ENCODE measurements at regions not wholly inside any gene's neighbourhood (a gene's known extent, or its start where the extent isn't known, plus 50 kb on each side); places are given as distances from the start of the nearest gene placed in this dataset.

- Histone ChIP-seq H3K27me3 (no peaks in the 10 kb centered on the region), H3K9me3 (ENCODE audit: low read depth) (no peaks in the 10 kb centered on the region), H3K9ac (no peak overlapping the region), H3K4me3 (no peak overlapping the region), H3K4me1 (no peaks in the 10 kb centered on the region), H3K27ac (no peak overlapping the region), H4K20me1 (ENCODE audit: low read depth) (no peaks in the 10 kb centered on the region), H3F3A (ENCODE audit: low read depth) (no peaks in the 10 kb centered on the region), H3K4me2 (no peak overlapping the region), H3K79me2 (ENCODE audit: low read depth) (no peaks in the 10 kb centered on the region), H3K36me3 (no peaks in the 10 kb centered on the region), H2AFZ (replicated peaks) (no peak overlapping the region)
- H3K4me3 Mint-ChIP-seq = no peak overlapping the region
- H3K36me3 Mint-ChIP-seq = no peaks in the 10 kb centered on the region
- H3K27me3 Mint-ChIP-seq (ENCODE audit: insufficient read depth, low read depth) = no peaks in the 10 kb centered on the region
- no peak for DNase-seq (ENCODE audit: low spot score)
- H3K9me3 Mint-ChIP-seq = no peaks in the 10 kb centered on the region
- TF ChIP-seq EZH2 (IDR thresholded peaks at IDR 0.05) = no peak
- TF ChIP-seq EZH2phosphoT487 (IDR thresholded peaks at IDR 0.05) = no peak
- TF ChIP-seq, protein P1, sequence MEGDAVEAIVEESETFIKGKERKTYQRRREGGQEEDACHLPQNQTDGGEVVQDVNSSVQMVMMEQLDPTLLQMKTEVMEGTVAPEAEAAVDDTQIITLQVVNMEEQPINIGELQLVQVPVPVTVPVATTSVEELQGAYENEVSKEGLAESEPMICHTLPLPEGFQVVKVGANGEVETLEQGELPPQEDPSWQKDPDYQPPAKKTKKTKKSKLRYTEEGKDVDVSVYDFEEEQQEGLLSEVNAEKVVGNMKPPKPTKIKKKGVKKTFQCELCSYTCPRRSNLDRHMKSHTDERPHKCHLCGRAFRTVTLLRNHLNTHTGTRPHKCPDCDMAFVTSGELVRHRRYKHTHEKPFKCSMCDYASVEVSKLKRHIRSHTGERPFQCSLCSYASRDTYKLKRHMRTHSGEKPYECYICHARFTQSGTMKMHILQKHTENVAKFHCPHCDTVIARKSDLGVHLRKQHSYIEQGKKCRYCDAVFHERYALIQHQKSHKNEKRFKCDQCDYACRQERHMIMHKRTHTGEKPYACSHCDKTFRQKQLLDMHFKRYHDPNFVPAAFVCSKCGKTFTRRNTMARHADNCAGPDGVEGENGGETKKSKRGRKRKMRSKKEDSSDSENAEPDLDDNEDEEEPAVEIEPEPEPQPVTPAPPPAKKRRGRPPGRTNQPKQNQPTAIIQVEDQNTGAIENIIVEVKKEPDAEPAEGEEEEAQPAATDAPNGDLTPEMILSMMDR (IDR thresholded peaks at IDR 0.05) = no peak
- no peaks in the 10 kb centered on the region for H3K4me1 Mint-ChIP-seq
- no peak overlapping the region for H3K27ac Mint-ChIP-seq
These were observed 744.6 kb upstream of the POU3F3 start for GRCh38 chr2:104109356-104109755.

DNA sequence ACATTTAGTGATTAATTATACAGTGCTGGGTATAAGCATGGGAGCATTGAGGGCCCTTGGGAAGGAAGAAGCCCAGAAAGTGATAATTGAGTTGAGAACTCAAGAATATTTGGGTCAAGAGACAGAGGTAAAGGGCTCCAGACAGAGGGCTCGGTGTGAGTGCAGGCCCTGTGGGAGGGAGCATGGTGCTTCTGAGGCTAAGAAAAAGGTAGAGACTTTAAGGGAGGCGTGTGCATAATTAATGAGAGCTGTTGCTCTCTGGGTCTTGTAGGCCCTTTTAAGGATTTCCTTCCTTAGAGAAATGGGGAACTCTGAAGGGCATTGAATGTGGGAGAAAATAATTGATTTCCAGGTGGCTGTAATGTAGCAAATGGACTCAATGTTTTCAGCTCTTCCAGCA is 735.0 kb upstream of the POU3F3 start:
- Histone ChIP-seq H3K27ac (no peak overlapping the region), H3K27me3 (no peaks in the 10 kb centered on the region), H3K4me1 (no peaks in the 10 kb centered on the region), H3K4me3 (no peak overlapping the region), H2AFZ (replicated peaks) (peak overlapping the region; percentile 87), H3K9ac (no peak overlapping the region), H3K36me3 (peaks cover 5% of the 10 kb centered on the region), H3K9me3 (ENCODE audit: low read depth) (no peaks in the 10 kb centered on the region), H3F3A (ENCODE audit: low read depth) (no peaks in the 10 kb centered on the region), H3K79me2 (ENCODE audit: low read depth) (no peaks in the 10 kb centered on the region), H3K4me2 (no peak overlapping the region), H4K20me1 (ENCODE audit: low read depth) (no peaks in the 10 kb centered on the region)
- H3K27me3 Mint-ChIP-seq (ENCODE audit: insufficient read depth, low read depth) = peaks cover 2% of the 10 kb centered on the region
- no peak overlapping the region for H3K4me3 Mint-ChIP-seq
- no peak overlapping the region for H3K27ac Mint-ChIP-seq
- no peak for DNase-seq (ENCODE audit: low spot score)
- no peaks in the 10 kb centered on the region for H3K36me3 Mint-ChIP-seq
- TF ChIP-seq EZH2 (IDR thresholded peaks at IDR 0.05) (no peak), EZH2phosphoT487 (IDR thresholded peaks at IDR 0.05) (no peak)
- TF ChIP-seq, protein P1 (IDR thresholded peaks at IDR 0.05) = no peak
- H3K4me1 Mint-ChIP-seq = peaks cover 12% of the 10 kb centered on the region
- no peaks in the 10 kb centered on the region for H3K9me3 Mint-ChIP-seq

GRCh38 chr2:104120171-104120570 is 733.7 kb upstream of the POU3F3 start:
- Mint-ChIP-seq H3K9me3 (no peaks in the 10 kb centered on the region), H3K4me1 (peaks cover 12% of the 10 kb centered on the region), H3K36me3 (no peaks in the 10 kb centered on the region), H3K27me3 (ENCODE audit: insufficient read depth, low read depth) (peaks cover 4% of the 10 kb centered on the region), H3K27ac (no peak overlapping the region), H3K4me3 (no peak overlapping the region)
- no peaks in the 10 kb centered on the region for H3F3A ChIP-seq (ENCODE audit: low read depth)
- H4K20me1 ChIP-seq (ENCODE audit: low read depth) = no peaks in the 10 kb centered on the region
- no peak overlapping the region for H2AFZ ChIP-seq (replicated peaks)
- H3K9me3 ChIP-seq (ENCODE audit: low read depth) = no peaks in the 10 kb centered on the region
- no peaks in the 10 kb centered on the region for H3K4me1 ChIP-seq
- no peak overlapping the region for H3K9ac ChIP-seq
- H3K4me2 ChIP-seq = no peak overlapping the region
- no peaks in the 10 kb centered on the region for H3K27me3 ChIP-seq
- no peaks in the 10 kb centered on the region for H3K79me2 ChIP-seq (ENCODE audit: low read depth)
- TF ChIP-seq, protein P1 (IDR thresholded peaks at IDR 0.05) = no peak
- TF ChIP-seq EZH2phosphoT487 (IDR thresholded peaks at IDR 0.05) (no peak), EZH2 (IDR thresholded peaks at IDR 0.05) (no peak)
- no peak overlapping the region for H3K27ac ChIP-seq
- no peak overlapping the region for H3K4me3 ChIP-seq
- peaks cover 5% of the 10 kb centered on the region for H3K36me3 ChIP-seq
- DNase-seq (ENCODE audit: low spot score) = no peak

All from neural progenitor cell (in vitro differentiated cells).